ENCODE measurements at regions not wholly inside any gene's neighbourhood (a gene's known extent, or its start where the extent isn't known, plus 50 kb on each side); places are given as distances from the start of the nearest gene placed in this dataset.

DNA sequence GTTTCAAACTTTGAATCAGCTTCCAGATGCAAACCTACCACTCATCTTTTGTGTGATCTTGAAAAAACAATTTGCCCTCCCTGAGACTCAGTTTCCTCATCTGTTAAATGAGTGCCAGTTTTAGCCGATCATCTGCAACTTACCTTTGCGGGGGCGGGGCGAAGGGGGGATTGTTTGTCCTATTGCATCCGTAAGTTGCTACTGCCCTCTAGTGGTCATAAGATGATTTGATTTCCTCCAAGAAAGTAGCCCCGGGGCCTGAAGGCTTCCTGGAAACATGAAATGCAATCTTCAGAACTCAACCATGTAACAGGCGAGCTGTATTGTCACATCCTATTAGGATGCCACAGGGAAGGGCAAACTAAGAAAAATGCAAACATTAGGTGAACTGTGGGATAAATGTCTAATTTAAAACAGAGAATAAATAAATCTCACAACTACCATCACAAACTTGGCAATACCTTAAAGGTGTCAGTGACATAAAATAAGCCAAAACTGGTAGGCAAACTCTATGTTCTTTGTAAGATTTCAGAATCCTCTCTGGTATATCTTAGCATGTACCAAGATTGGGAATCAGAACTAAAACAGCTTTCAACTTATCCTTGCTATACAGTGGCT is 63.5 kb upstream of the CLDN18 start:
- TF ChIP-seq TEAD4 (IDR thresholded peaks at IDR 0.05): no peak
- TF ChIP-seq EP300 (IDR thresholded peaks at IDR 0.05; ENCODE audit: borderline replicate concordance): no peak
- no peak for TF ChIP-seq CREB1 (IDR thresholded peaks at IDR 0.05; ENCODE audit: low read depth)
- TF ChIP-seq TCF12 (IDR thresholded peaks at IDR 0.05; ENCODE audit: low read depth): no peak
- peak; percentile 91 for TF ChIP-seq RAD21 (IDR thresholded peaks at IDR 0.05; ENCODE audit: low read depth)
- TF ChIP-seq MAX (IDR thresholded peaks at IDR 0.05): no peak
- no peak for TF ChIP-seq YY1 (IDR thresholded peaks at IDR 0.05; ENCODE audit: low read depth)
- TF ChIP-seq, protein P1, sequence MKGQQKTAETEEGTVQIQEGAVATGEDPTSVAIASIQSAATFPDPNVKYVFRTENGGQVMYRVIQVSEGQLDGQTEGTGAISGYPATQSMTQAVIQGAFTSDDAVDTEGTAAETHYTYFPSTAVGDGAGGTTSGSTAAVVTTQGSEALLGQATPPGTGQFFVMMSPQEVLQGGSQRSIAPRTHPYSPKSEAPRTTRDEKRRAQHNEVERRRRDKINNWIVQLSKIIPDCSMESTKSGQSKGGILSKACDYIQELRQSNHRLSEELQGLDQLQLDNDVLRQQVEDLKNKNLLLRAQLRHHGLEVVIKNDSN (IDR thresholded peaks at IDR 0.05): no peak
- no peak for TF ChIP-seq ZBTB7A (IDR thresholded peaks at IDR 0.05; ENCODE audit: low read depth)
- TF ChIP-seq EGR1 (IDR thresholded peaks at IDR 0.05): peak; percentile 81
- no peak for TF ChIP-seq CEBPB (IDR thresholded peaks at IDR 0.05)
- no peak for TF ChIP-seq TAF1 (IDR thresholded peaks at IDR 0.05; ENCODE audit: low read depth)

Data from Ishikawa (cell line).